Astrocyte of the cerebellum (primary cell): ENCODE measurements at regions not wholly inside any gene's neighbourhood (a gene's known extent, or its start where the extent isn't known, plus 50 kb on each side); places are given as distances from the start of the nearest gene placed in this dataset.

Experiments
- DNase-seq: peaks from one replicate; pipeline ENCODE4 v3.0.0-alpha.2; 2011; ENCODE audit warnings: low read depth
- H3K4me3 ChIP-seq: 2 replicates; pipeline ENCODE4 v1.5.1; 2011; ENCODE audit warnings: mild to moderate bottlenecking, low read depth, low read length, moderate library complexity
- in situ Hi-C: cut with HindIII; loops from 2 replicates; pipeline ENCODE4 v1.10.0; 2017; ENCODE audit warnings: low sequenced_read_pairs
- TF ChIP-seq, protein P1 (sequence below): IDR thresholded peaks from 2 replicates; pipeline ENCODE4 v1.5.1; 2012; ENCODE audit warnings: low read length, low read depth, moderate library complexity, mild to moderate bottlenecking; ENCODE audit errors: missing control alignments

GRCh38 chr10:28744069-28744768, 66.9 kb downstream of the BAMBI start:
- DNase-seq, result no peak

GRCh38 chr10:28754930-28755718, 77.8 kb downstream of the BAMBI start:
- no peak overlapping the region for H3K4me3 ChIP-seq
- in situ Hi-C loops, result no loop called here
- no peak for DNase-seq
- TF ChIP-seq, protein P1, sequence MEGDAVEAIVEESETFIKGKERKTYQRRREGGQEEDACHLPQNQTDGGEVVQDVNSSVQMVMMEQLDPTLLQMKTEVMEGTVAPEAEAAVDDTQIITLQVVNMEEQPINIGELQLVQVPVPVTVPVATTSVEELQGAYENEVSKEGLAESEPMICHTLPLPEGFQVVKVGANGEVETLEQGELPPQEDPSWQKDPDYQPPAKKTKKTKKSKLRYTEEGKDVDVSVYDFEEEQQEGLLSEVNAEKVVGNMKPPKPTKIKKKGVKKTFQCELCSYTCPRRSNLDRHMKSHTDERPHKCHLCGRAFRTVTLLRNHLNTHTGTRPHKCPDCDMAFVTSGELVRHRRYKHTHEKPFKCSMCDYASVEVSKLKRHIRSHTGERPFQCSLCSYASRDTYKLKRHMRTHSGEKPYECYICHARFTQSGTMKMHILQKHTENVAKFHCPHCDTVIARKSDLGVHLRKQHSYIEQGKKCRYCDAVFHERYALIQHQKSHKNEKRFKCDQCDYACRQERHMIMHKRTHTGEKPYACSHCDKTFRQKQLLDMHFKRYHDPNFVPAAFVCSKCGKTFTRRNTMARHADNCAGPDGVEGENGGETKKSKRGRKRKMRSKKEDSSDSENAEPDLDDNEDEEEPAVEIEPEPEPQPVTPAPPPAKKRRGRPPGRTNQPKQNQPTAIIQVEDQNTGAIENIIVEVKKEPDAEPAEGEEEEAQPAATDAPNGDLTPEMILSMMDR, result no peak

More at GRCh38 chr10:28744069-28744768, 66.9 kb downstream of the BAMBI start:
- no peak overlapping the region for H3K4me3 ChIP-seq
- in situ Hi-C loops, result no loop called here
- TF ChIP-seq, protein P1, result no peak

DNA sequence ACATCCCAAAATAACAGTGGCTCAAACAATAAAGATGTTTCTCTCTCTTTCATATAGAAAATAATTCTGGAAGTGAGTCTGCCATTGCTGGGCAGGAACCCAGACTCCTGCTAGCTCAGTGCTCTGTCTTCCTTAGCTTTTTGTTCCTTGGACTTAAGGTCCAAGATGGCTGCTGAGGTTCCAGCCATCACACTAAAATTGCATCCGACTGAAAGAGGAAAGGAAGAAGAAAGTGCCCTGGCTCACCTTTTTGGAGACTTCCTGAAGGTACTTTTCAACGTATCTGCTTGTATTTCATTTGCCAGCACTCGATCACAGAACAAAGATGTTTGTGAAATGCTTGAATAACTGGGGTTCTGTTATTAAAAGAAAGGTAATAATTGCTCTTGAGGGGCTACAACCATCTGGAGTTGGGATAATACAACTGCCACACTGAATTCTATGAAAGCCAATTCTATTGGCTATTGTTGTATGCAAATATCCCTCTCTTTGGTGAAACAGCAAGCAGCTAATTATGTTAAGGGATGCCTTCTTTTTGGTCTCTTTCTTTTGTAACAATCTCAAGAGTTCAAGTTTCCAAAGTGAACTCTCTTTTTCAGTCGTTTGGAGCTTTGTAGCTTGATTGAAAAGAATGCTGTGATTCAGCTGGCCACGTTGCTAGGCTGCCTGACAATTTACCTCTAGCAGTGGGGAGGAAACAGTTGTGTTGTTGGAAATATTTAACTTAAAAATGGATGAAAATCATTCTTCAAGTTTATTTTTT, 83.9 kb downstream of the BAMBI start:
- TF ChIP-seq, protein P1, result no peak
- no peak overlapping the region for H3K4me3 ChIP-seq
- in situ Hi-C loops, result no loop called here
- DNase-seq, result no peak

DNA sequence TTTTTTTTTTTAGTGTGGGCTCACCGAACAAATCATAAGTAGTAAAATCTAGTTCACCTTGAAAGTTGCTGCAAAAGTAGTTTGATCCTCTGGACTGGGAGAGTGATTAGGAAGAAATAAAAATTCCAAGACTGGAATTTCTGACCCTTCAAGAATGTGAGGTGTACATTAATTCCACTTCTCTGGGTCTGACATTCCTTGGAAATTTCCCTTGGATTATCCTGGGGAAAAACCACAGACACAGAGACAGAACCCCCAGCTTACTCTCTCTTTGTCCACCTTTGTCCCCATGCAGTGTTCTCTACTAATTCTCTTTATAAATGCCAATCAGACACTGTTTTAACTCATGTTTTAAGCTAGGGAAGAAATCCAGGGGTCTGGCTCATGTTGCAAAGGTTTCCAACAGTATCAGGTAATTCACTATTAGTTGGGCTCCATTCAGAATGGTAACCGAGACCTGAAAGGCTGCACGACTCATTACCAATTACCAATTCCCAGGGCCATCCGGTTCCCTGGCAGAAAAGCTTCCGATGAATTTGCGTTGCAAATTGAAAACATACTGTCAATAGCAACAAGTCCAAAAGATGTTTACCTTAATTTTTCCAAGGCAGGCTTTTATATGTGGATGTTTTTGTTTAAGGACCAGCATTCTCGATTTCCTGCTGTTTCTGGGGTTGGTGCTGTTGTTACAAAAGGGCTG, 86.3 kb downstream of the BAMBI start:
- no peak for DNase-seq
- no peak overlapping the region for H3K4me3 ChIP-seq
- in situ Hi-C loops, result no loop called here
- TF ChIP-seq, protein P1, result no peak

- in situ Hi-C loops, result no loop called here
- H3K4me3 ChIP-seq, result no peak overlapping the region
- TF ChIP-seq, protein P1, result no peak
- no peak for DNase-seq
Measured at GRCh38 chr10:28765641-28766040, 88.3 kb downstream of the BAMBI start.

DNA sequence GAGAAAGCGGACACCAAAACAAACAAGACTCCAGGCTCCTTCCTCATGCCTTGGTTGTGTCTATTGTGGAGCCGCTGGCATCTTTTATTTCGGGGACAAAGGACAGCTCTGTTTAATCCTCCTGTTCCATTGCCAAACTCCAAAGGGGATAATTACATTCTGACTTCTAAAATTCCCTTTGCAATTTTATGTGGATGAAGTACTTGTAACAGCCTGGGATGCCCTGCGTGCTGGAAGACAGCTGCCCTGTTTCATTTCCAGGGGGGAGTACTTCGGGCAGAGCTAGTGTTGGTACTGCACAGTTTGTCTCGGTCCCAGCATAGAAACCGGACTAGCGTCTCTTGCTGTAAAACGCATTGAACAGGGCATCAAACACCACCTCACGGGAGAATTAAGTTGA, 90.9 kb downstream of the BAMBI start:
- TF ChIP-seq, protein P1, result no peak
- DNase-seq, result no peak
- no peak overlapping the region for H3K4me3 ChIP-seq
- in situ Hi-C loops, result no loop called here
